WTC11 (cell line): ENCODE measurements at regions not wholly inside any gene's neighbourhood (a gene's known extent, or its start where the extent isn't known, plus 50 kb on each side); places are given as distances from the start of the nearest gene placed in this dataset.

ENCODE experiments used
- ATAC-seq: fragments of 200-7000 bp; cut with Tn5 transposase; 2 replicates; pipeline ENCODE4 v1.10.0; 2021; ENCODE audit warnings: mild to moderate bottlenecking, moderate library complexity
- CTCF ChIA-PET: fragments of 300-600 bp; sonication (Branson Sonifier 250); formaldehyde crosslinking; loops from one replicate; lab custom pipeline; 2021; ENCODE audit warnings: antibody characterized with exemption; lab: Charles Lee
- POLR2A ChIA-PET: fragments of 350-600 bp; sonication (Branson Sonifier 250); formaldehyde crosslinking; loops from one replicate; lab custom pipeline; 2021; ENCODE audit warnings: antibody characterized with exemption; lab: Charles Lee
- DNase-seq: peaks from one replicate; pipeline ENCODE4 v3.0.0; 2021; ENCODE audit warnings: low spot score
- H3K27ac Mint-ChIP-seq: 2 replicates; pipeline ENCODE4 v1.8.0; 2021; ENCODE audit warnings: mixed read lengths
- H3K27me3 Mint-ChIP-seq: 2 replicates; pipeline ENCODE4 v1.8.0; 2021; ENCODE audit warnings: low read depth, mild to moderate bottlenecking, moderate library complexity, mixed read lengths
- H3K36me3 Mint-ChIP-seq: 2 replicates; pipeline ENCODE4 v1.8.0; 2021; ENCODE audit warnings: mixed read lengths
- H3K4me1 Mint-ChIP-seq: 2 replicates; pipeline ENCODE4 v1.8.0; 2022; ENCODE audit warnings: mixed read lengths
- H3K4me3 Mint-ChIP-seq: 2 replicates; pipeline ENCODE4 v1.8.0; 2021; ENCODE audit warnings: mild to moderate bottlenecking, moderate library complexity, mixed read lengths
- H3K9me3 Mint-ChIP-seq: 2 replicates; pipeline ENCODE4 v1.8.0; 2021; ENCODE audit warnings: mixed read lengths
- ATF1 ChIP-seq: sonication (generic); formaldehyde crosslinking; IDR thresholded peaks from 2 replicates; pipeline ENCODE4 v1.8.1; 2023; ENCODE audit warnings: mild to moderate bottlenecking, moderate library complexity, missing genetic modification reagents
- CBFB ChIP-seq: sonication (generic); formaldehyde crosslinking; IDR thresholded peaks from 2 replicates; pipeline ENCODE4 v1.8.1; 2022; ENCODE audit warnings: mild to moderate bottlenecking, low read depth, missing genetic modification reagents
- CREB1 ChIP-seq: sonication (generic); formaldehyde crosslinking; IDR thresholded peaks from 2 replicates; pipeline ENCODE4 v1.8.0; 2023; ENCODE audit warnings: mild to moderate bottlenecking, missing genetic modification reagents
- EMX1 ChIP-seq: fragments of 250-450 bp; sonication (Bioruptor Pico); IDR thresholded peaks from 2 replicates; pipeline ENCODE4 v1.8.0; 2021; ENCODE audit warnings: mild to moderate bottlenecking
- IRF2 ChIP-seq: sonication (generic); formaldehyde crosslinking; IDR thresholded peaks from 2 replicates; pipeline ENCODE4 v1.8.0; 2022; ENCODE audit warnings: low read depth, missing genetic modification reagents, borderline replicate concordance
- JUN ChIP-seq: sonication (generic); formaldehyde crosslinking; IDR thresholded peaks from 2 replicates; pipeline ENCODE4 v1.8.0; 2023; ENCODE audit warnings: mild to moderate bottlenecking, missing genetic modification reagents
- MYBL2 ChIP-seq: sonication (generic); formaldehyde crosslinking; IDR thresholded peaks from 2 replicates; pipeline ENCODE4 v1.8.1; 2023; ENCODE audit warnings: mild to moderate bottlenecking, moderate library complexity, missing genetic modification reagents
- NFATC4 ChIP-seq: fragments of 250-450 bp; sonication (Bioruptor Pico); IDR thresholded peaks from 2 replicates; pipeline ENCODE4 v1.9.0; 2021; ENCODE audit warnings: mild to moderate bottlenecking
- NR3C1 ChIP-seq: sonication (generic); formaldehyde crosslinking; conservative IDR thresholded peaks from 2 replicates; pipeline ENCODE4 v1.8.1; 2023; ENCODE audit warnings: low read depth, mild to moderate bottlenecking, missing genetic modification reagents
- PRRX2 ChIP-seq: fragments of 250-450 bp; sonication (Bioruptor Pico); IDR thresholded peaks from 2 replicates; pipeline ENCODE4 v1.8.0; 2021; ENCODE audit warnings: mild to moderate bottlenecking
- RELA ChIP-seq: sonication (generic); formaldehyde crosslinking; IDR thresholded peaks from 2 replicates; pipeline ENCODE4 v1.8.1; 2022; ENCODE audit warnings: missing genetic modification reagents, mild to moderate bottlenecking, borderline replicate concordance
- SP1 ChIP-seq: sonication (generic); formaldehyde crosslinking; conservative IDR thresholded peaks from 2 replicates; pipeline ENCODE4 v1.8.1; 2022; ENCODE audit warnings: missing genetic modification reagents
- TEAD4 ChIP-seq: sonication (generic); formaldehyde crosslinking; IDR thresholded peaks from 2 replicates; pipeline ENCODE4 v1.8.0; 2022; ENCODE audit warnings: mild to moderate bottlenecking, missing genetic modification reagents
- TP53 ChIP-seq: sonication (generic); formaldehyde crosslinking; IDR thresholded peaks from 2 replicates; pipeline ENCODE4 v1.8.1; 2023; ENCODE audit warnings: mild to moderate bottlenecking, missing genetic modification reagents
- ZNF219 ChIP-seq: sonication (generic); formaldehyde crosslinking; IDR thresholded peaks from 2 replicates; pipeline ENCODE4 v1.8.0; 2023; ENCODE audit warnings: missing genetic modification reagents, mild to moderate bottlenecking, borderline replicate concordance
- ZNF671 ChIP-seq: fragments of 250-450 bp; sonication (Bioruptor Pico); IDR thresholded peaks from 2 replicates; pipeline ENCODE4 v1.8.0; 2021; ENCODE audit warnings: mild to moderate bottlenecking
- TF ChIP-seq, protein P1 (sequence below): sonication (generic); formaldehyde crosslinking; IDR thresholded peaks from 2 replicates; pipeline ENCODE4 v1.8.1; 2022; ENCODE audit warnings: mild to moderate bottlenecking, missing genetic modification reagents, moderate library complexity, borderline replicate concordance
- TF ChIP-seq, protein P2 (sequence below): sonication (generic); formaldehyde crosslinking; IDR thresholded peaks from 2 replicates; pipeline ENCODE4 v1.8.0; 2023; ENCODE audit warnings: missing genetic modification reagents, mild to moderate bottlenecking, borderline replicate concordance
- TF ChIP-seq, protein P3 (sequence below): sonication (generic); formaldehyde crosslinking; IDR thresholded peaks from 2 replicates; pipeline ENCODE4 v1.8.0; 2022; ENCODE audit warnings: mild to moderate bottlenecking, missing genetic modification reagents
- TF ChIP-seq, protein P4 (sequence below): sonication (generic); formaldehyde crosslinking; IDR thresholded peaks from 2 replicates; pipeline ENCODE4 v1.8.1; 2023; ENCODE audit warnings: mild to moderate bottlenecking, missing genetic modification reagents, moderate library complexity
- TF ChIP-seq, protein P5 (sequence below): sonication (generic); formaldehyde crosslinking; conservative IDR thresholded peaks from 2 replicates; pipeline ENCODE4 v1.8.1; 2022; ENCODE audit warnings: mild to moderate bottlenecking, missing genetic modification reagents
- TF ChIP-seq, protein P6 (sequence below): fragments of 250-450 bp; sonication (Bioruptor Pico); IDR thresholded peaks from 2 replicates; pipeline ENCODE4 v1.9.0; 2021; ENCODE audit warnings: mild to moderate bottlenecking
- TF ChIP-seq, protein P7 (sequence below): sonication (generic); formaldehyde crosslinking; IDR thresholded peaks from 2 replicates; pipeline ENCODE4 v1.8.0; 2022; ENCODE audit warnings: mild to moderate bottlenecking, missing genetic modification reagents

DNA sequence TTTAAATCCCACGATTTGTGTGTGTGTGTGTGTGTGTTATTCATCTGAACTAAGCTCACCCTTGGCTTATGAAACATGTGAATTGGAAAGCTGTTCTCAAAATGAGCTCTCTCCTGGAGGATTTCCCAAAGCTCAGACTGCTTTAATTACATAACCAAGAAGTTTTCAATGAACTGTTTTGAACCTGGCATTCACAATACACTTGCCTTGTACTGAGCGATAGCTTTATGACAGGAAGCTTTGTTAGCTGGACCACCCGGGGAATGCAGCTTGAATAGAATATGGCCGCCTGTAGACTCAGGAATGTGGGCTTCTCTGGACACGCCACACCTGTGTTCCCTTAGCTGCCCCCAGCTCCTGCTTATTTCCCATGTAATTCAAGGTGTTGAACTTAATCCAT lies 71.4 kb upstream of the PREP start:
- Mint-ChIP-seq H3K36me3 (peaks cover 8% of the 10 kb centered on the region), H3K27ac (peak overlapping the region; percentile 71; the same call in 1 of the 2 replicates), H3K9me3 (peaks cover 18% of the 10 kb centered on the region), H3K4me1 (peaks cover 15% of the 10 kb centered on the region), H3K4me3 (no peak overlapping the region), H3K27me3 (no peaks in the 10 kb centered on the region)
- ATAC-seq (peak; percentile 97), DNase-seq (peak; percentile 22)
- TF ChIP-seq TP53 (CRISPR knock-in tag), result no peak
- peak; percentile 32; the same call in 1 of the 2 replicates for TF ChIP-seq TEAD4 (CRISPR knock-in tag)
- ChIA-PET CTCF (interaction anchor here (0.6 to 1.3 kb wide), 3 partner anchors 19 to 827 kb away, joined by 3 to 11 read pairs (median 3); no protein-coding TSS in a partner anchor), POLR2A (no interaction called here)

DNA sequence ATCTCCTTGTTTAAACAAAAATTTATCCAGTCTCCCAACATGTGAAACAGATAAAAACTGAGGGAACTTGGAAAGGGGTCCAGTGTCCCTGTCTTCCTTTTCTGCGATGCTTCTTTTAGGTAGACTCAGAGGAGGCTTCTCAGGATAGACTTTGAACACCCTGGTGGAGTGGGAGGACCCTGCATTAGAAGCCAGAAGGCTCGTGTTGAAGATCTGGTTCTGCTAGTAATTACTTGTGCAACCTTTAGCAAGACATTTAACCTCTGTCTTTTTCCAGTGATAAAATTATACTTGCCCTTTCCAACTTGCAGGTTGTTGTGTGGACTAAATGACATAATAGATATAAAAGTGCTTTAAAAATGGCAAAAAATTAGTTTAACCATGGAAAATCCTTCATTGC lies 67.1 kb upstream of the PREP start:
- Mint-ChIP-seq H3K4me3 (no peak overlapping the region), H3K27ac (no peak overlapping the region), H3K36me3 (peaks cover 10% of the 10 kb centered on the region), H3K9me3 (peaks cover 26% of the 10 kb centered on the region)
- ChIA-PET CTCF (no interaction called here), POLR2A (no interaction called here)
- no peak for ATAC-seq
- no peak for DNase-seq
- TF ChIP-seq RELA (CRISPR knock-in tag) (no peak), SP1 (no peak), ATF1 (CRISPR knock-in tag) (no peak)
- TF ChIP-seq, all 79 proteins: peak for 0
- peaks cover 13% of the 10 kb centered on the region for H3K4me1 Mint-ChIP-seq
- peaks cover 3% of the 10 kb centered on the region for H3K27me3 Mint-ChIP-seq

DNA sequence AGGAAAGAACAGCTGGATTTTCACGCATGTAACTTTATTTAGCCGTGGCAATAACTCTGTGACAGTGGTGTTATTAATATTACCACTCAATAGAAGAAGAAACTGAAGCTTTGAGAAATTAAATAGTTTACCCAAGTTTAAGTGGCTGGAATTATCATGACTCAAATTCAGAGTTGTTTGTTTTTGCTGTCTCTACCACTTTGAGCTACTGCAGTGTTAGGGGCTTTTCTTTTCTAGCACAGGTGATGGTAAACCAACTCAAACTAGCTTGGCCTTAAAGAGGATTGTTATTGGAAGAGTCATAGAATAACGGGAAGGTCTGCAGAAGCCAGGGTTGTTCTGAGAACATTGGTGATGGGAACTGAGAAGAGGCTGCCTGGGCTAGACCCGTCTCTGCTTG lies 66.0 kb upstream of the PREP start:
- CTCF ChIA-PET, result interaction anchor here (1.2 kb wide), 1 partner anchor 37 kb away, joined by 4 read pairs; no protein-coding TSS in a partner anchor
- peaks cover 37% of the 10 kb centered on the region for H3K9me3 Mint-ChIP-seq
- peaks cover 3% of the 10 kb centered on the region; the same call in 1 of the 2 replicates for H3K4me1 Mint-ChIP-seq
- DNase-seq (no peak), ATAC-seq (no peak)
- no peak overlapping the region for H3K4me3 Mint-ChIP-seq
- H3K27me3 Mint-ChIP-seq, result peaks cover 4% of the 10 kb centered on the region
- POLR2A ChIA-PET, result interaction anchor here (0.7 kb wide), 1 partner anchor 1154 kb away, joined by 3 read pairs; no protein-coding TSS in a partner anchor
- H3K36me3 Mint-ChIP-seq, result peaks cover 14% of the 10 kb centered on the region
- H3K27ac Mint-ChIP-seq, result no peak overlapping the region
- TF ChIP-seq CREB1 (CRISPR knock-in tag) (no peak), NR3C1 (CRISPR knock-in tag) (no peak), JUN (CRISPR knock-in tag) (no peak), EMX1 (CRISPR knock-in tag) (no peak), NFATC4 (no peak), IRF2 (no peak), CBFB (CRISPR knock-in tag) (no peak), ZNF671 (CRISPR knock-in tag) (no peak), ZNF219 (CRISPR knock-in tag) (no peak), PRRX2 (CRISPR knock-in tag) (no peak), MYBL2 (CRISPR knock-in tag) (no peak)
- TF ChIP-seq, protein P1, sequence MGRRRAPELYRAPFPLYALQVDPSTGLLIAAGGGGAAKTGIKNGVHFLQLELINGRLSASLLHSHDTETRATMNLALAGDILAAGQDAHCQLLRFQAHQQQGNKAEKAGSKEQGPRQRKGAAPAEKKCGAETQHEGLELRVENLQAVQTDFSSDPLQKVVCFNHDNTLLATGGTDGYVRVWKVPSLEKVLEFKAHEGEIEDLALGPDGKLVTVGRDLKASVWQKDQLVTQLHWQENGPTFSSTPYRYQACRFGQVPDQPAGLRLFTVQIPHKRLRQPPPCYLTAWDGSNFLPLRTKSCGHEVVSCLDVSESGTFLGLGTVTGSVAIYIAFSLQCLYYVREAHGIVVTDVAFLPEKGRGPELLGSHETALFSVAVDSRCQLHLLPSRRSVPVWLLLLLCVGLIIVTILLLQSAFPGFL, result no peak
- TF ChIP-seq, protein P2, sequence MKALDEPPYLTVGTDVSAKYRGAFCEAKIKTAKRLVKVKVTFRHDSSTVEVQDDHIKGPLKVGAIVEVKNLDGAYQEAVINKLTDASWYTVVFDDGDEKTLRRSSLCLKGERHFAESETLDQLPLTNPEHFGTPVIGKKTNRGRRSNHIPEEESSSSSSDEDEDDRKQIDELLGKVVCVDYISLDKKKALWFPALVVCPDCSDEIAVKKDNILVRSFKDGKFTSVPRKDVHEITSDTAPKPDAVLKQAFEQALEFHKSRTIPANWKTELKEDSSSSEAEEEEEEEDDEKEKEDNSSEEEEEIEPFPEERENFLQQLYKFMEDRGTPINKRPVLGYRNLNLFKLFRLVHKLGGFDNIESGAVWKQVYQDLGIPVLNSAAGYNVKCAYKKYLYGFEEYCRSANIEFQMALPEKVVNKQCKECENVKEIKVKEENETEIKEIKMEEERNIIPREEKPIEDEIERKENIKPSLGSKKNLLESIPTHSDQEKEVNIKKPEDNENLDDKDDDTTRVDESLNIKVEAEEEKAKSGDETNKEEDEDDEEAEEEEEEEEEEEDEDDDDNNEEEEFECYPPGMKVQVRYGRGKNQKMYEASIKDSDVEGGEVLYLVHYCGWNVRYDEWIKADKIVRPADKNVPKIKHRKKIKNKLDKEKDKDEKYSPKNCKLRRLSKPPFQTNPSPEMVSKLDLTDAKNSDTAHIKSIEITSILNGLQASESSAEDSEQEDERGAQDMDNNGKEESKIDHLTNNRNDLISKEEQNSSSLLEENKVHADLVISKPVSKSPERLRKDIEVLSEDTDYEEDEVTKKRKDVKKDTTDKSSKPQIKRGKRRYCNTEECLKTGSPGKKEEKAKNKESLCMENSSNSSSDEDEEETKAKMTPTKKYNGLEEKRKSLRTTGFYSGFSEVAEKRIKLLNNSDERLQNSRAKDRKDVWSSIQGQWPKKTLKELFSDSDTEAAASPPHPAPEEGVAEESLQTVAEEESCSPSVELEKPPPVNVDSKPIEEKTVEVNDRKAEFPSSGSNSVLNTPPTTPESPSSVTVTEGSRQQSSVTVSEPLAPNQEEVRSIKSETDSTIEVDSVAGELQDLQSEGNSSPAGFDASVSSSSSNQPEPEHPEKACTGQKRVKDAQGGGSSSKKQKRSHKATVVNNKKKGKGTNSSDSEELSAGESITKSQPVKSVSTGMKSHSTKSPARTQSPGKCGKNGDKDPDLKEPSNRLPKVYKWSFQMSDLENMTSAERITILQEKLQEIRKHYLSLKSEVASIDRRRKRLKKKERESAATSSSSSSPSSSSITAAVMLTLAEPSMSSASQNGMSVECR (CRISPR knock-in tag), result no peak
- TF ChIP-seq, protein P3, sequence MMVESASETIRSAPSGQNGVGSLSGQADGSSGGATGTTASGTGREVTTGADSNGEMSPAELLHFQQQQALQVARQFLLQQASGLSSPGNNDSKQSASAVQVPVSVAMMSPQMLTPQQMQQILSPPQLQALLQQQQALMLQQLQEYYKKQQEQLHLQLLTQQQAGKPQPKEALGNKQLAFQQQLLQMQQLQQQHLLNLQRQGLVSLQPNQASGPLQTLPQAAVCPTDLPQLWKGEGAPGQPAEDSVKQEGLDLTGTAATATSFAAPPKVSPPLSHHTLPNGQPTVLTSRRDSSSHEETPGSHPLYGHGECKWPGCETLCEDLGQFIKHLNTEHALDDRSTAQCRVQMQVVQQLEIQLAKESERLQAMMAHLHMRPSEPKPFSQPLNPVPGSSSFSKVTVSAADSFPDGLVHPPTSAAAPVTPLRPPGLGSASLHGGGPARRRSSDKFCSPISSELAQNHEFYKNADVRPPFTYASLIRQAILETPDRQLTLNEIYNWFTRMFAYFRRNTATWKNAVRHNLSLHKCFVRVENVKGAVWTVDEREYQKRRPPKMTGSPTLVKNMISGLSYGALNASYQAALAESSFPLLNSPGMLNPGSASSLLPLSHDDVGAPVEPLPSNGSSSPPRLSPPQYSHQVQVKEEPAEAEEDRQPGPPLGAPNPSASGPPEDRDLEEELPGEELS, result no peak
- TF ChIP-seq, protein P4, sequence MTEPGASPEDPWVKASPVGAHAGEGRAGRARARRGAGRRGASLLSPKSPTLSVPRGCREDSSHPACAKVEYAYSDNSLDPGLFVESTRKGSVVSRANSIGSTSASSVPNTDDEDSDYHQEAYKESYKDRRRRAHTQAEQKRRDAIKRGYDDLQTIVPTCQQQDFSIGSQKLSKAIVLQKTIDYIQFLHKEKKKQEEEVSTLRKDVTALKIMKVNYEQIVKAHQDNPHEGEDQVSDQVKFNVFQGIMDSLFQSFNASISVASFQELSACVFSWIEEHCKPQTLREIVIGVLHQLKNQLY (CRISPR knock-in tag), result no peak
- TF ChIP-seq, protein P5, sequence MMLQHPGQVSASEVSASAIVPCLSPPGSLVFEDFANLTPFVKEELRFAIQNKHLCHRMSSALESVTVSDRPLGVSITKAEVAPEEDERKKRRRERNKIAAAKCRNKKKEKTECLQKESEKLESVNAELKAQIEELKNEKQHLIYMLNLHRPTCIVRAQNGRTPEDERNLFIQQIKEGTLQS (CRISPR knock-in tag), result no peak
- TF ChIP-seq, protein P6, sequence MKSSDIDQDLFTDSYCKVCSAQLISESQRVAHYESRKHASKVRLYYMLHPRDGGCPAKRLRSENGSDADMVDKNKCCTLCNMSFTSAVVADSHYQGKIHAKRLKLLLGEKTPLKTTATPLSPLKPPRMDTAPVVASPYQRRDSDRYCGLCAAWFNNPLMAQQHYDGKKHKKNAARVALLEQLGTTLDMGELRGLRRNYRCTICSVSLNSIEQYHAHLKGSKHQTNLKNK (CRISPR knock-in tag), result no peak
- TF ChIP-seq, protein P7, sequence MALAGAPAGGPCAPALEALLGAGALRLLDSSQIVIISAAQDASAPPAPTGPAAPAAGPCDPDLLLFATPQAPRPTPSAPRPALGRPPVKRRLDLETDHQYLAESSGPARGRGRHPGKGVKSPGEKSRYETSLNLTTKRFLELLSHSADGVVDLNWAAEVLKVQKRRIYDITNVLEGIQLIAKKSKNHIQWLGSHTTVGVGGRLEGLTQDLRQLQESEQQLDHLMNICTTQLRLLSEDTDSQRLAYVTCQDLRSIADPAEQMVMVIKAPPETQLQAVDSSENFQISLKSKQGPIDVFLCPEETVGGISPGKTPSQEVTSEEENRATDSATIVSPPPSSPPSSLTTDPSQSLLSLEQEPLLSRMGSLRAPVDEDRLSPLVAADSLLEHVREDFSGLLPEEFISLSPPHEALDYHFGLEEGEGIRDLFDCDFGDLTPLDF (CRISPR knock-in tag), result no peak
